HG03469 (cell line): ENCODE measurements at regions not wholly inside any gene's neighbourhood (a gene's known extent, or its start where the extent isn't known, plus 50 kb on each side); places are given as distances from the start of the nearest gene placed in this dataset.
"Not testable (repeated sequence)": the region's sequence is repeated elsewhere in the genome, so short reads cannot be mapped to it uniquely, and the experiment has no call there.

Experiments used
- ATAC-seq: cut with Tn5 transposase; IDR thresholded peaks from one replicate; pipeline ENCODE4 v1.9.1; 2021; ENCODE audit warnings: mild to moderate bottlenecking, moderate library complexity, moderate number of reproducible peaks; ENCODE audit not compliant: unreplicated experiment

- ATAC-seq = no peak
Observed at GRCh38 chr4:30996841-30997240, 276.7 kb downstream of the PCDH7 start.

GRCh38 chr4:31005037-31005436, 284.9 kb downstream of the PCDH7 start:
- ATAC-seq = no peak

GRCh38 chr4:31007858-31008257, 287.7 kb downstream of the PCDH7 start:
- no peak for ATAC-seq

- no peak for ATAC-seq
Observed at GRCh38 chr4:31009926-31010325, 289.8 kb downstream of the PCDH7 start.

GRCh38 chr4:31015123-31015522, 295.0 kb downstream of the PCDH7 start:
- ATAC-seq = no peak

DNA sequence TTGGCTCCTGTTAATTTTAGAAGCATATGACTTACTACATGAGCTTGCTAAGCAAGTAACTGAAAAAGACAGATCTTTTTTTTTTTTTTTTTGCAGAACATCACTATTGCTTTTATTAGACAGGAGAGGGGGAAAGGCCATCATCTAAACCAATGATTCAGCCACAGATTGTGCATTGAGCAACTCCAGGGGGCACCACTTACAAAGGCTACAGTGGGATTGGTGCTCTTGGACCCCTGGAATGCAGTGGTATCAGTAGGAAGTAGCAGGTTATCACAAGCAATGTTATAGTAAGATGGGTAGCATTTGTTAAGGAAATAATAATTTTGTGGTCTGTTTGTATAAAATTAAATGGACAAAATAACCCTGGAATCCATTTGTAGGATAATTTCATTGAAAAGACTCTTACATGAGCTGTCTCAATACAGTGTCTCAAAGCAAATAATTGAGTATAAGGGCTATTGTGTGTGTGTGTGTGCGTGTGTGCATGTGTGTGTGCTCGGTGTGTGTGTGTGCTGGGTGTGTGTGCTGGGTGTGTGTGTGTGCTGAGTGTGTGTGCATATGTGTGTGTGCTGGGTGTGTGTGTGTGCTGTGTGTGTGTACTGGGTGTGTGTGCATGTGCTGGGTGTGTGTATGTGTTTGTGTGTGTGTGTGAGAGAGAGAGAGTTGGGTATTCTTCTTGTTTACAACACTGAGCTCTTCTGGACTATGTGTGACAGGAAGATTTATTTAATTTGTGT, 296.3 kb downstream of the PCDH7 start:
- ATAC-seq = no peak

DNA sequence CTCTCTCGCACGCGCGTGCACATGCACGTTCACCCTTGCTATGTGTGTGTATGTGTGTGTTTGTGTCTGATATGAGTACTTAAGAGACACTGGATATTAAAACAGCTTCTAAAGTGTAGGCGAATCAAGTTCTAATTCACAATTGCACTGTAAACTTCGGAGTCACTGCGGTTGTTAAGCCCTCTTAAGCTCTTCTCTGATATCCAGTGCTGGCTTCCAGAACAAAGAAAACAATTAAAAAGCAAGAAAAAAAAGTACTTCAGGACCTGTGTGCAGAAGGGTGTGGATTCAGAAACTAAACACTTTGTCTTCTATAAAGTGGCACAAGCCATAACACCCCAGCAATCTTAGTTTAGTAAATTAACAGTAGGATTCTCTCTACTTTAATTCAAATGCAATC, 300.2 kb downstream of the PCDH7 start:
- ATAC-seq = no peak

DNA sequence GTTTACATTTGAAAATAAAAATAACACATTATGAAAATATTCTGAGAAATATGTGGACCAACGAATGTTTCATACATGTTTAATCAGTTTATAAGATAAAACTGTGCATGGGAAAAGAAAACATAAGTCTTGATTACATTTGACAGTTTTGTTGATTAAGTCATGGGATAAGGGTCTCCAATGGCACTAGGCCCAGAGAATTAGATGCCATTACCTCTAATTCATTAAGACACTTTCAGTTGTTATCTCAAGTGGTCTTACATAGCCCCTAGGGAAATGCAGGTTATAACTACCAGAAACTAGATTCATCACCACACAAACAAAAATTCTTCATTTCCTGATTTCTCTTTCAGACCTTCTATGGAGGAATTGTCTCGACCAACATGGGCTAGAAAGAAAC, 300.8 kb downstream of the PCDH7 start:
- ATAC-seq = no peak

GRCh38 chr4:31022702-31023101, 302.5 kb downstream of the PCDH7 start:
- ATAC-seq = no peak

GRCh38 chr4:31023109-31023508, 302.9 kb downstream of the PCDH7 start:
- ATAC-seq = no peak

DNA sequence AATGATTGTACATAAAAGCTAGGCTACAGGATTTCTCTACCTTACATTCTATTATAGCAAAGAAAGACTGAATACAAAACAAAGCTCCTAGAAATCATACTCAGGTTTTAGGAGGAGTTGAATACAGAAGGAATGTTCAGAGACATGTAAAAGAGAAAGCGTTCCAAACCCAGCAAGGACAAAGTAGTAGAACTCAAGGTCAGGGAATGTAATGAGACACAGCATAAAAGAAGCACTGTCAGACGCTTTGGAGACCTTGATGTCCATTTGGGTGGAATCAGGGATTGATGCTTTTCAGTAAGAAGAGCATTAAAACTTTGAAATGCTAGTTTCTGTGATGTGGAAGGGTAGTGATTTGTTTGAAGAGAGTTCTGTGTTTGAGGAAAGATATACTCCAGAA, 303.6 kb downstream of the PCDH7 start:
- ATAC-seq = no peak

- not testable (repeated sequence) for ATAC-seq
Observed at GRCh38 chr4:31024781-31025180, 304.6 kb downstream of the PCDH7 start.

- ATAC-seq = no peak
Observed at GRCh38 chr4:31026256-31026655, 306.1 kb downstream of the PCDH7 start.

GRCh38 chr4:31034550-31034949, 314.4 kb downstream of the PCDH7 start:
- ATAC-seq = no peak

GRCh38 chr4:31035761-31036160, 315.6 kb downstream of the PCDH7 start:
- no peak for ATAC-seq

GRCh38 chr4:31037703-31038102, 317.5 kb downstream of the PCDH7 start:
- ATAC-seq = no peak

DNA sequence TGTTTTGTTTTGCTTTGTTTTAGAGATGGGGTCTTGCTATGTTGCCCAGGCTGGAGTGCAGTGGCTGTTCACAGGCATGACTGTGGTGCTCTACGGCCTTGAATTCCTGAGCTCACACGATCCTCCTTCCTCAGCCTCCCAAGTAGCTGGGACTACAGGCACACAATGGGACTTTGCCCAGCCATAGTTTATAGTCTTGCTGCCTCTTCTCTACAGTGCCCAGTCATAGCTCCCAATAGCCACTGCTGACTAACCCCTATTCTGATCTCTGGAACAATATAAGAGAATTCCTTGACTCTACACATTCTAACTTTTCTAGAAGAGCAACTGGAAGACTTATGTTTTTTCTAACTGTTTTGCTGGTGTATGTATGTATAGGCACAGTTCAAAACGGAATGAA, 319.2 kb downstream of the PCDH7 start:
- ATAC-seq = no peak

DNA sequence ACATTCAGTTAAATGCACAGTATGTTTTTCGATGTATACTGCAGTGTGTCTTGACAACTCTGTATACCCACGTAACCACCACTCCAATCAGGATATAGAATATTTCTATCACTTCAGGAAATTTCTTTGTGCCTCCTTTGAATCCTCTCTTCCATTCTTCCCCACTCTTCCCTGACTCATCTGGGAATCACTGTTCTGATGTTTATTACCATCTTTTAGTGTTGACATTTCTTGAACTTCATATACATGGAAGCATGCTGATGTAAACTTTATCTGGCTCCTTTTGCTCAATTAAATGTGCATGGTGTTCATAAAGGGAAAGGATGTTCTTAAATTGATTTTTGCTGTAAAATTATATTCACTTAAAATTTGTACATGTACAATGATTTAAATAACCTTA, 319.9 kb downstream of the PCDH7 start:
- ATAC-seq = no peak

DNA sequence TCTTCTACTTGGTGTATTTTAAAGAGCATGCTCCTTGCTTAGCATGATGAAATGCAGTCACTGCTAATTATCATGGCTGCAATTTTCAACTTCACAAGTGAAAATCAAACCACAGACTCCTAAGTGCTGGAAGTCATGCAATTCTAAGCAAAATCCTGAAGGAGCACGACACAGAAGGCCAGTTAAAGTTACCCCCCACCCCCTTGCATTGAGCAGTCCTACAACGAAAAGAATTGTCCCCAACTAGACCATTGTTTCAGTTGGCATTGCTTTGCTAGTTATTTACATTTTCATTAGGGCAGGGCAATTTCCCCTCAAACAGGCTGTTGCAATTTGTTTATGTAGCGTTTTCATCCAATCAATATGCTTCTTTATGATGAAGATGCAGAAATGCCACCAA, 321.2 kb downstream of the PCDH7 start:
- ATAC-seq = no peak

GRCh38 chr4:31041853-31042252, 321.7 kb downstream of the PCDH7 start:
- ATAC-seq = no peak

GRCh38 chr4:31043382-31044062, 323.4 kb downstream of the PCDH7 start:
- ATAC-seq = no peak

GRCh38 chr4:31045151-31045550, 325.0 kb downstream of the PCDH7 start:
- ATAC-seq = no peak
